ENCODE measurements at regions not wholly inside any gene's neighbourhood (a gene's known extent, or its start where the extent isn't known, plus 50 kb on each side); places are given as distances from the start of the nearest gene placed in this dataset.

DNA sequence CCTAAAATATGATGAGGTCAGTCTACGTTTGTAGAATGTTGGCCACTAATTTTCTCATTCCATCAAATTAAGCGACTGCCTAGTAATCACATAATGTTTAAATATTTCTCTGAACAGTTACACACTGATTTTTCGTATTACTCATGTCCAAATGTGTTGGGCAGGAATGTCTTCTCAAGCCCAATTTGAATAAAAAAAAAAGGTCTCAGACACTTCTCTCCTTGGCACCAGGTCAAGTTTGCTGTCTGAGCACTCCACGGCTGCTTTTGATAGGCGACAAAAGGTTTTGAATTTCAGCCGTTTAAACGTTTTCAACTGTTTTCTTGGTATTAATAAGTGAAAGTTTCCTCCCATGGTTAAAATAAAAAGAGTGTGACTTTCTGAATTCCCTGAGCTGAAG lies 542.1 kb downstream of the IRX1 start:
- DNase-seq = no peak

DNA sequence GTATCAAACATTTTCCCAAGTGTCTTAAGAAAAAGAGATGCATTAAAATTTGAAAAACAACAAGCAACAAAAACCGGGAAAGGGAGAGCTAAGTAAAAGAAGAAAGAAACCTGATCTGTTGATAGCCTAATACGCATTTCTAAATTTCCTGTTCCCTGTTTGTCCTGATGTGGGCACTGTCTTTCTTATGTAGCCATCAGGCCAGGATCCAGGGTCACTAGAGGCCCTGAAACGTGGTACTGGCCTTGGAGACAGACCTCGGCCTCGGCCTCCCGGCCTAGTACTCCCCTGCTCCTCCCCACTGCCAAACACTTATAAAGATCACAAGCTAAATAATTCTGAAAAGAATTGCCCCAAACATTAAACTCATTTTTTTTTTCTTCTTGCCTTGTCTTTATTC lies 547.2 kb downstream of the IRX1 start:
- no peak for DNase-seq

DNA sequence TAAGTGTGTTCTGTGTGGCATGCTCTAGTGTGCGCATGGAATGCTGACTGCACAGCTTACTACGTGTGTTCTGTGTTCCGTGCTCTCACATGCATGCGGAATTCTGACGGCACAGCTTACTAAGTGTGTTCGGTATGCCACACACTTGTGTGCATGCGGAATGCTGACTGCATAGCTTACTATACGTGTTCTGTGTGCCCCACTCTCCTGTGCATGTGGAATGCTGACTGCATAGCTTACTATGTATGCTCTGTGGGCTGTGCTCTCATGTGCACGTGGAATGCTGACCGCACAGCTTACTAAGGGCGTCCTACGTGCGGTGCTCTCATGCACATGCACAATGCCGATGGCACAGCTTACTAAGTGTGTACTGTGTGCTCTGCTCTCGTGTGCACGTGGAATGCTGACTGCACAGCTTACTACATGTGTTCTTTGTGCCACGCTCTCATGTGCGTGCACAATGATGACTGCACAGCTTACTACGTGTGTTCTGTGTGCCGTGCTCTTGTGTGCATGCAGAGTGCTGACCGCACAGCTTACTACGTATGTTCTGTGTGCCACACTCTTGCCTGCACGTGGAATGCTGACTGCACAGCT lies 548.9 kb downstream of the IRX1 start:
- no peak for DNase-seq

DNA sequence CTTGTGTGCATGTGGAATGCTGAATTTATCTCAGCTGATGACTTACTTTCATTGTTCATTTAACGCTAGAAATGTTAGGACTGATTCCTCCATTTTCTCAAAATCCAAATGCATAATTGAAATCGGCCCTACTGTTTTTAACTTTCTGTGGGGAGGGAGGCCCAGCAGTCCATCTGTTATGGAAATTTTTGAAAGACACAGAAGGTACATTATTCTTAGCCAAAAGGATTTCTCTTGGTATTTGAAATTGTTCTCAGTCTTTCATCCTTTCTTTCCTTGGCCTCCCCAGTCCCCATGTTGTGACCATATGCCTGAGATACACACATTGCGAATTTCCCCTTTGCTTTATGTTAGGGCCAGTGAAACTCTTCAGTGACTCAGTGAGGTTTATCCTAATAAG lies 549.9 kb downstream of the IRX1 start:
- no peak for DNase-seq

DNA sequence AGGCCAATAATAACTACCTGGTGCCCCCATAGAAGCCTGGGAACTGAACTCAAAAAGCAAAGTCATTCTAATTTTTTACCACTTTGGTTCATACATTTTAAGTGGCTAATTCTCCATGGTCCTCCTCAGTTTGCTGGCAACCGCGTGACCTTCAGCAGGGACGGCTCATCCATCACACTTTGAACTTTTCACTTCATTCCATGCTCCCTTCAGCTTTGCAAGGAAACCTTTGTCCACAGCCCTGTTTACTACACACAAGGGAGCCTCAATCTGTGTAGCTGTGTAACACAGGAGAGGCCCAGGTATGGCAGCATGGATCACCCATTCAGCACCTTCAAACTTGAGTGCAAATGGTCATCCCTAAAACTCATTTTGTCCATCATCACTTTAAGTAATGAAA lies 552.4 kb downstream of the IRX1 start:
- no peak for DNase-seq

DNA sequence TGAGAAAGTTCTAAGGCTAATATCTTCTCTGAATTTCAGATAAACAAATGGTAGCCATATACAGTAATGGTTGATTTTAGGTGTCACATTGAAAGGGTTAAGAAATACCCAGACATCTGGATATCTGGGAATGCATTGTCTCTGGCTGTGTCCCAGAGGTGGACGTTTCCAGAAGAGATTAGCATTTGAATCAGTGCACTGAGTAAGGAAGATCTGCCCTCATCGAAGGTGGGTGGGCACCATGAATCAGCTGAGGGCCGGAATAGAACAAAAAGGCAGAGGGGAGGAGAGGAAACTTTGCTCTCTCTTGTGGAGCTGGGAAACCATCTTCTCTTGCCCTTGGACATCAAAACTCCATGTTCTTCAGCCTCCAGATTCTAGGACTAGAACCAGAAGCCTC lies 554.4 kb downstream of the IRX1 start:
- no peak for DNase-seq

DNA sequence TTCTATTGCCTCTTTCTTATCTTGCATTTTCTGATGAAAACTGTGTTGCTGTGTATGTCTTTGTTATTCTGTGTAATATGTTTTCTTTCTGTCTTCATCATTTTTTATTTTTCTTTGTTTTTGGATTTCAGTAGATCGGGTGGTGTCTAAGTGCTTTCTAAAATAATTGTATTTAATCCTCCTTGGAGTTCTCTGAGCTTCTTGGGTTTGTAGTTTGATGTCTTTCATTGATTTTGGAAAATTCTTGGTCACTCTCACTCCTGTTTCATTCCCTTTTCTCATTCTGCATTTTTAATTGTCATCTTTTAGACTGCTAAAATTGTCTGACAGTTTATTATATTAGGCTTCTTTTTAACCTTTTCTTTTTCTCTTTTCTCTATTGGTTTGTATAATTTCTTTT lies 560.5 kb downstream of the IRX1 start:
- no peak for DNase-seq

DNA sequence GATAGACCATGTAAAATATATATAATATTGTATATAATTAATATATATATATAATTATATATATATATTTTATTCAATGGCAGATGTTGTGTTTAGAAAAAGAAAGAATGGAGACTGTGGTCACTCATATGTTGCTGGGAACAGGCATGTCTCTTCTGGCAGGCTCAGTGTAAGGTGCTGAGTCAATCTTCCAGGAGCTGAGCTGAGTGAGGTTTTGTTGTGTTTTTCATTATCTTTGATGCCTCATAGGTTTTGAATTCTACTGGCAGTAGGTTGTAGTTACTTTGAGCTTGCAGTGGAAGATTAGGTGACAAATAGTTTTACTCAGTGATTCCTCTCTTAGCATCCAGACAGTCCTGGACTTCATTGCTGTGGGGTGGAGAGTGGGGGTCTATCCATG lies 561.3 kb downstream of the IRX1 start:
- DNase-seq = no peak

DNA sequence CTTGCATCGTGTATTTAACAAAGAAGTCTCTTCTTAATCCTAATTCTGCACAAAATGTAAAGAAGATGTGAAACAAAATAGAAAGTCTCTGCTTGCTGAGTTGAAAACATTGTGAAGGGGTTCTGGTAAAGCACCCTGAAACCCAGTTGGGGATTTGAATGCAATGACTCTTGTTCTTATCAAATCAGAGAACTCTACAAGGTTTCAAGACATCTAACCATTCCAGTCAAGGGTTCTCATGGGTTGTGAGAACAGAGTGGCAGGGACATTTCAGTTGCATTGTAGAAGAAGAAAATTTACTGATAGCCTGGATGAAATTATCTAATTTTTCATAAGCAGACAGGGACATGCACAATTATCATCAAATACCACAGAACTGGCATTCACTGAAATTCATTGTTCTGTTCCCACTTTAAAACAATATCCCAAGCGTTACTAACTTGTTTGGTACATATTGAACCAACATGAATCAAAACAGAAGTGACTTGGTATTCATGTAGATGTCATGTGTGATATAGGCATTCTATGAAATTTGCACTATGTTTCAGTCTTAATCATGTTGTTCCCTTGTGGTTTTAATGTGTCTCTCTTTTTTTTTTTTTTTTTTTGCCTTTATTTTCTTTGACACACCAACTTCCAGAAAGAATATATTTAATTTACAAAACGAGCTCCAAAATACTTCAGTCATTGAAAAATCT lies 563.3 kb downstream of the IRX1 start:
- DNase-seq = no peak

DNA sequence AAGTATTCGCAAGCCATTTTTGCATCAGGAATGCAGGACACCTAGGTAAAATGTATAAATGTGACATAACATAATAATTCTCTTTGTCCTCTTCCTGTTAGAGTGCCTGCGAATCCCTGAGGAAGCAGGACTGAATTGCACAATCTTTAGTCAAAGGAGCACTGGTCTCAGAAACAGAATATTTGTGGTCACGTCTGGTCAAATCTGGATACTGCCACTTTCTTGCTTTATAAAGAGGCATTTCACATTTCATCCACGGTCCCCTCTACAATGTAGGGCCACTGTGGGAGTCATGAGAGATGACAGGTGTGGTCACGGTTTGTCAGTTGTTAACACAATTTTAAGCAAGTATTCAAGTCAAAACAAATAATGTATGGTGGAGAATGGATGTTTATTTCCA lies 564.0 kb downstream of the IRX1 start:
- no peak for DNase-seq

DNA sequence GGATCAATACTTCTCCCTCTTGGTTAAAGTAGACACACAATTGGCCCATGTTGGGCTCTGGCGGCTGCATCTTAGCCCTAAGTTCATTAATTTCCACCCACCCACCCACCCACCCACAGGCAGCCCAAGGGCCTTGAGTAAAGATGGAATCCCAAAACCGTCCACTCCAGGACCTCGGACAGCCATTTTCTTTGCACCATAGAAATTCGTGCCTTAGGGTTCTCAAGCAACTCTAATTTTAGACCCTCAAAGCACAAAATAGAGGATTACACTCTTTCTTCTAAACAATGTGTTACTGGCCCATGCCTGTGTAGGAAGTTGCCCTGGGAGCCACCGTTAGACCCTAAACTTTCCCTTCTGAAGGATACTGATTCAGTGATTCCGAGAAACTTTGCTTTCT lies 568.5 kb downstream of the IRX1 start:
- DNase-seq = no peak

DNA sequence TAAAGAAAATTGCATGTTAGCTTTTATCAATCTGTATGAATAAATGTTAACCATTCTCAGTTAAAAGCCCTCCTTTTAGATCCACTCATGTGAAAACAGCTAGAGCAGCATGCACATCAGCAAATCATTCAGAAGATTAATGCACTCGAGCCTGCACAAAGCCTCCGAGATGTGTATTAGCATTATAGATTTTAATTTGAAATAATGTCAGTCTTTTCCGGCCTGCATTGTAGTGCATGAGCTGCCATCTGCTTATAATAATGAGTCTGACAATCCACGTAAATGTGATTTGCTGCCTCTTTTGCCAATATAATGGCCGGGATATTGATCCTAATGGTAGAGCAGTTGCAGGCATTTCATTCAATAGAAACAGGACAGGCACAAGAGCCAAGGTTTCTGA lies 585.1 kb downstream of the IRX1 start:
- DNase-seq = no peak

DNA sequence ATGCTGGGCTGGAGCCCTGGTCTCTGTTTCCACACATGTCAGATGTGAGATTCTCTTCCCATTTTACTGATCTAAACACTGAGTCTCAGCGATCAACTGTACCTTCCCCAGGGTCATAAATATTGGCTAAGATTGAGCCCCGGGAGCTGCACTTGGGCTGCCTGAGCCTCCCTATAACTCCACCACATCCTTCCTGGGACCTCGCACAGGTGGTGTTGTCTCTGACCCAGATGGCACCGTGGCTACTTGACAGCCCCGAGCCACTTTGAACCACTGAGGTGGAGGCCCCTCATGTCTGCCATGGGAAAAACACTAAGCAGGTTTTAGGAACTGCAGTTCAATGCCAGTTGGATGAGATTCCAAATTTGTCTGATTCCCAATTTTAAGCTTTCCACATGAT lies 586.5 kb downstream of the IRX1 start:
- no peak for DNase-seq

DNA sequence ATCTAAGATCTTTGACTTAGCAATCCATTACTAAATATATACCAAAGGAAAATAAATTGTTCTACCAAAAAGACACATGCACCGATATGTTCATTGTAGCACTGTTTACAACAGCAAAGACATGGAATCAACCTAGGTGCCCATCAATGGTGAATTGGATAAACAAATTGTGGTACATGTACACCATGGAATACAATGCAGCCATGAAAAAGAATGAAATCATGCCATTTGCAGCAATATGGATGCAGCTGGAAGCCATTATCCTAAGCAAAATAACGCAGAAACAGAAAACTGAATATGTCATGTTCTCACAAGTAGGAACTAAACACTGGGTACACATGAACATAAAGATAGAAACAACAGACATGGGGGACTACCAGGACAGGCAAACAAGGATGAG lies 589.5 kb downstream of the IRX1 start:
- DNase-seq = no peak

DNA sequence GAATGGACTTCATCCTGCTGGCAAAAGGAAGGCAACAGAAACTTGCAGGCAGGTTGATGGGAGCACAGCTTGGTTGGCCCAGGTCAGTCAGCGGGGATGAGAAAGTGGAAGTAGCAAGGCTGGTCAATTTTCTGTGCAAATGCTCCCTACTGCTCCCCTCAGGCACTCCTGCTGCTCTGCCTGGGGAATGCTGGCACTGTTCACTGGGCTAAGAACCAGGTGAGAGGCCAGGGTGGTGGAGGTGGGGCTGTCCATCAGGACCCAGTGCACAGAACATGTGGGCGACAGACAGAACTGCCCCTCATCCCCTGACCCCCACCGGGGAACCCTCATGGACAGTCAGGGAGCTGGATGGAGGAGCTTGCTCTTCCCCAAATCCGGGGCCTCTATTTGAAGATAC lies 593.1 kb downstream of the IRX1 start:
- no peak for DNase-seq

DNA sequence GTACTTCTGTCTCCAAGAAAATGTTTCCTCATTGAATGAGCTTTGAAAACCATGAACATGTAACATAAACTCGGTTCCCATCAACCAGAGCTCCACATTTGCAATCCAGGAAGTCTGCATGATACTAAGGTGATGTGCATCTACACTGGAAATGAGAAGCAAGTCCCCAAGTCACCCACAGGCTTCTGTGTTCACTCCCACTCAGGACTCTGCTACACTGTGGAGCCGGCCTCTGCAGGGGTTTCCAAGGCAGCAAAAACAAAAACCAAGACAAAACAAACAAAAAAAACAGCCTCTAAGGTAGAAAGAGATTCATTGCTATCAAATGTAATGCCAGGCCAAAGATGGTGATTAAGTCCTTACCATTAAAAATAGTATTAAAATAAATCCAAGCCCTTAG lies 593.7 kb downstream of the IRX1 start:
- peak in 1 of 3 experiments; percentile 33 for DNase-seq

DNA sequence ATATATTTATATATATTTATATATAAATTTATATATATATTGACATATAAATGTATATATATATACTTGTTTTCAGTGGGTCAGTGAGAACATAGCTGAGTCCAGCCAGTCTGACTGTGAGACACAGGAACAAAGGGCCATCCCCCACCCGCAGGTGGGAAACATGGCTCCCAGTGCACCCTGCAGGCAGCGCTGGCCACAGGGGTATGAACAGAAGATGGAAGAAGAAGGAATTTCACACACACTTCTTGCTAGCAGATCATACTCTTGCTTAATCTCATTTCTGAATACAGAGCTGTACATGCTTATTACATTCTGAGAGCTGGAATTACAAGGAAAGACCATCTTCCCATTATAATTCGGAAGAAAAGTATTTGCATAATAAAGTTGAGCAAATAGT lies 595.4 kb downstream of the IRX1 start:
- peak in 1 of 3 experiments; percentile 43 for DNase-seq

DNA sequence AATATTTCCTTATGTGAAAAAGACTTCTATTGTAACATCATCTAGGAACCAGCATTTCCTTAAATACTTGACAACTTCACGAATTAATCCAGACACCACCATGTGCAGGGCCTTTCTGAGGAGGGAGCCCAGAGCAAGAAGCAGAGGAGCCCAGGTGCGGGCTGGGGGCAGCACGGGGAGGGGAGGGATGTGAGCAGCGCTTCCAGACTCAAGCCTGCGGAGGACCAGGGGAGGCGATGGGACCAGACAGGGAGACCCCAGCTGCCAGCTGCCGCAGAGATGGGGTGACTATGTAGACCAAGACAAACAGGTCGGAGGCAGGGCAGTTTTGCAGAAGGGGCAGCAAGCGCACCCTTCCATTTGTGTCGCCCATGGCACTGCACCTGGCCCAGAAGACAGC lies 596.1 kb downstream of the IRX1 start:
- no peak for DNase-seq

DNA sequence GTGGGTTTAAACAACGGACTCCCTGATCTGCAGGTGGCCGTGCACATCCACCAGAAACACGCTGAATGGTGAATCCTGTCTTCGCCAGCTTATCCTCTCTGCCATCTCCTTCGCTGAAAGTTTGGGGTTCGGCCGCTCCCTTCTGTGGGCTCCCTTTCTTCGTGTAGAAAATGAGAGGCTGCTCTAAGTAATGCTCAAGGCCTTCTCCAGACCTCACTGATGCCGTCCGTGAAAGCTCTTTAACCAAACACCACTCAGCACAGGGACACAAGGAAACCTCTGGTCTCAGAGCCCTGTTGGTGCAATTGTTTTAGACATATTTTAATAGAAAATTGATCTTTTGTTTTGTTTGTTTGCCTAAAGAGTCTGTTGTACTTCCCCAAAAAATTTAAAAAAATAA lies 596.5 kb downstream of the IRX1 start:
- no peak for DNase-seq

DNA sequence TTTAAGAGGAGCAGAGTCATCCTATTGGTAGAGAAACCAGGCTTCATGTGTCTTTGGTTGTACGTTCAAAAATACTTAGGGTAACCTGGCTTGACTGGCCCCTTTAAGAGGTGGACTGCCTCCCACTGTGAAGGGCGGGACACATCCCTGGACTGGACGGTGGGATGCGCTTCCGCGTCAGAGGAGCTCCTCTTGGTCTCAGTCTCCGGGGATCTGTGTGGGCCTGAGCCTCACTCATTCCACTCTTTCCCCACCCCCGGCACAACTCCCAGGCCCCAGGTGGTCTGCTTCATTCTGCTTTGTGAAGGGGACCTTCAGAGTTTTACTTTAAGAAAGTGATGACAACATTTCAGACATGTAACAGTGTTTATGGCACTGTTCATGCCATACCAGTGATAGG lies 601.1 kb downstream of the IRX1 start:
- no peak for DNase-seq

DNA sequence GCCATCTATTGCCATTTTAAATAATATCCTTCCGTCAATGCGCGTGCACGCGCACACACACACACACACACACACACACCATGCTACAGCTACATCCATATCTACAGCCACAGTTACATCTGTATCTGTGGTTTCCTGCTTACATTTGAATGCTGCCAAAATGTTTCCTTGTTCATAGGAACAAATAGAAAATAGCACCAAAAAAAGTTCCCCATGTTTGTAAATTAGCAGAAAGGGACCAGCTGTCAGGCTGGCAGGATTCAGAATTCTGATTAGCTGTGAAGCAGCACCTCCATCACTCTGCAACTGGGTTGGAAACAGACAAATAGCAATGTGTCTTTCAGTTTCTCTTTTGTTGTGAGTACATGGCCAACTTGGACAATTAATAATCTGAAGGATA lies 601.5 kb downstream of the IRX1 start:
- DNase-seq = no peak

DNA sequence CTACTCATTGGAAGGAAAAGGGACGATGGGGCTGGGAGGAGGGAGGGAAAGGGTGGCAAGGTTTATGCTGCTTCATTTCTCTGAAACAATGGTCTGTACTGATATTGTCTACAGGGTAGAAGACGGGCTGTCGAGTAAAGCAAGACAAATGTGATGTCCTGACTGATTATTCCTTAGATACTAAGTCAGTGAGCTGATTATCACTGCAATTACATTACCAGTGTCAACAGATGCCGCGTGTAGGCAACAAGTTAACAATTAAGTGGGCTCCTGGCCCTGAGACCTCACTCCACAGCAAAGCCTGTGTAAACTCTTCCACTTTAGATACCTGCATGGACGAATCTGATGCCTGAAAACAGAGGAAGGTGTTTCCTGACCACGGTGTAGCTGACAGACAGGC lies 602.8 kb downstream of the IRX1 start:
- no peak for DNase-seq

DNA sequence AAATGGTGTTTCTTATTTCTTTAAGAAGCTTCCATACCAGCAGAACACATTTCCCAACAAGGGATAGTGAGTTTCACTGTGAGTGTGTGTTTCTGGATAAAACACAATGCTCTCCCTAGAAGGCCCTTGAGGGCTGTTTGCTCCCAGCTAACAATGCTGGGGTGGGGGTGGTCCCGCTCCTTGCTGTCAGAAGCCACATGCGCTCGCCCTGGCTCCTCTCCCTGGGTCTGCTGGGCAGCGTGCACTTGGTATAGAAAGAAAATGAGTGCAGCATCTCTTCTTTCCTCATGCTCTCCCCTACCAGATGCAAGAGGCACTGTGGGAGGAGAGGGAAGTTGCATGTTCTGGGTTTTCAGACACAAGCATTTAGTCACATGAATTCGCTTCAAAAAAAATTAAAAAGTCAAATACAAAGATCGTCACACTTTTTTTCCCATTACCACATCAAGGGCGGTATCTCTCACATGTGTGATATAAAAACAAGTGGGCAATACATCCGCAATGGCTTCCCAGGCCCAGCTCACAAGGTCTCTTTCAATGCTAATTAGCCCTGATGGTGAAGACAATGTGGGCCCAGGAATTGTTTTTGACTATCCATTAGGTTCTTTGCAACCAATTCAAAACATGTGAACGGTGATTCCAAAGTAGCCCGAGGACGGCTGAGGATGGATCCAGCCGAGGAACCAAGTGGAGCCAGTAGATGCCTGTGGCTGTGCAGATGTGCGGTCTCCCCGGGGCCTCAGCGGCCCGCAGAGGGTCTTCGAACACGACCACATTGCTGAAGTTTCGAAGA lies 603.6 kb downstream of the IRX1 start:
- no peak for DNase-seq

DNA sequence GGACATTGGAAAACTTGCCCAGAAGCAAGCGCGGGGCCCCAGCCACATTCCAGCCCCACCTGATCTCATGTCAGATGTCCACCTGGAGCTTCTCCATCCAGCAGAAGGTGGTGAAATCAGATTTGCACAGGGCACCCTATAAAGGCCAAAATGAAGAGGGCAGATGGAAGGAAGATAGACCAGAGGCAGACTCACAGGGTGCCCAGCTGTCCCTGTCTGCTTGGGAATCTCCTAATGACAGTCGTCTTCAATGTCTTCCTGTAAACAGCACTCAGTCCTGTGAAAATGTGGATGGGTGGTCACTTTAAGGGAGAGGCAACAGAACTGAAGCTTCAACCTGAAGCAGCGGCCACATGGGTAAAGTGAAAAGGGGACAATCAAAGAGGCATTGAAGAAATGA lies 607.5 kb downstream of the IRX1 start:
- no peak for DNase-seq

Measured in NCI-H1417 (cell line).